Astrocyte (in vitro differentiated cells and primary cell): ENCODE measurements at regions not wholly inside any gene's neighbourhood (a gene's known extent, or its start where the extent isn't known, plus 50 kb on each side); places are given as distances from the start of the nearest gene placed in this dataset.

Source experiments
- EZH2 ChIP-seq: IDR thresholded peaks from 2 replicates; pipeline ENCODE4 v1.6.1; 2012; ENCODE audit warnings: mild to moderate bottlenecking, low read length, inconsistent platforms; ENCODE audit not compliant: insufficient read depth
- TF ChIP-seq, protein P1 (sequence below): IDR thresholded peaks from 2 replicates; pipeline ENCODE4 v1.5.1; 2011; ENCODE audit warnings: low read depth, mild to moderate bottlenecking, inconsistent platforms, low read length, moderate library complexity; ENCODE audit not compliant: insufficient read depth

DNA sequence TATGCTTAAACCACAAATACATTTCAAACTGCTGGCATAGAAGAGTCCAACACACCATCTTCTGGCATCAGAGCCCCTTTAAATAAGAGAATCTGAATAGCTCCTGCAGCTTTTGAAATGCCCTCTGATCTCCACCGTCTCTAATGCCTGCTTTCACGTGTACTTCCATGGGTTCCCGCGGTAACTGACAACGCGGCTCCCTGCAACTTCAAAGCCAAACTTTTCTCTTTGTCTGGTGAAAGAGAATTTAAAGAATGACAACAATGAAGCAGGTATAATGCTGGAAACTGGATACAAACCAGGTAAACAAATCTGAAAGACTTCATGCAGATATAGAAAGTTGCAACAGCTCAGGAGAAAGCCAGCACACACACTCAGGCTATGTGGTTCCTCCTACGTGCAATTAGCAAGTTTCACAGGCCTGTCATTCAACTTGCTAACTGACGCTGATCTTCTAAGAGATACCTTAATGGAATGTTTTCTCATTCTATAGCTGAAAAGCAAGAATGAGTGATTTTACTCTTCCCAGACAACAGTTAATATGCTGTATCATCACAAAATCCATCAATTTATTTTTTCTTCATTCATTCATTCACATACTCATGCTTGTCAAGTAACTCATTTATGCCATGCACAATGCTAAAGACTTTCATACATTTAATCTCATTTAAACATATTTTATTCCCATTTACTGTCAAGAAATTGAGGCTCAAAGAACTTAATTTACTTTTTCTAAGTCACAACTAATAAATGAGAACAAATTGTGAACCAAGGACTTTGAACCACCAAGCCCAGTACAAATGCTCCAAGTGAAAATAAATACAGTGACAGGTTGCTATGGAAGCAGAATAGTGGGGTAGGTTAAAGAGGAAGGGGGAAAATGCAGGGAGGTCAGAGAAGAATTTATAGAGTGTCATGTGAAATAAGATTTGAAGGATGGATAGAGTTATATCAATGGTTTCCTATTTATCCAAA lies 202.7 kb upstream of the SNX7 start:
- TF ChIP-seq, protein P1, sequence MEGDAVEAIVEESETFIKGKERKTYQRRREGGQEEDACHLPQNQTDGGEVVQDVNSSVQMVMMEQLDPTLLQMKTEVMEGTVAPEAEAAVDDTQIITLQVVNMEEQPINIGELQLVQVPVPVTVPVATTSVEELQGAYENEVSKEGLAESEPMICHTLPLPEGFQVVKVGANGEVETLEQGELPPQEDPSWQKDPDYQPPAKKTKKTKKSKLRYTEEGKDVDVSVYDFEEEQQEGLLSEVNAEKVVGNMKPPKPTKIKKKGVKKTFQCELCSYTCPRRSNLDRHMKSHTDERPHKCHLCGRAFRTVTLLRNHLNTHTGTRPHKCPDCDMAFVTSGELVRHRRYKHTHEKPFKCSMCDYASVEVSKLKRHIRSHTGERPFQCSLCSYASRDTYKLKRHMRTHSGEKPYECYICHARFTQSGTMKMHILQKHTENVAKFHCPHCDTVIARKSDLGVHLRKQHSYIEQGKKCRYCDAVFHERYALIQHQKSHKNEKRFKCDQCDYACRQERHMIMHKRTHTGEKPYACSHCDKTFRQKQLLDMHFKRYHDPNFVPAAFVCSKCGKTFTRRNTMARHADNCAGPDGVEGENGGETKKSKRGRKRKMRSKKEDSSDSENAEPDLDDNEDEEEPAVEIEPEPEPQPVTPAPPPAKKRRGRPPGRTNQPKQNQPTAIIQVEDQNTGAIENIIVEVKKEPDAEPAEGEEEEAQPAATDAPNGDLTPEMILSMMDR, result no peak
- no peak for TF ChIP-seq EZH2
